HG02759 (cell line): ENCODE measurements at regions not wholly inside any gene's neighbourhood (a gene's known extent, or its start where the extent isn't known, plus 50 kb on each side); places are given as distances from the start of the nearest gene placed in this dataset.
"Not testable (repeated sequence)": the region's sequence is repeated elsewhere in the genome, so short reads cannot be mapped to it uniquely, and the experiment has no call there.

Experiments
- ATAC-seq: cut with Tn5 transposase; IDR thresholded peaks from one replicate; pipeline ENCODE4 v1.9.1; 2021; ENCODE audit warnings: mild to moderate bottlenecking, moderate library complexity; ENCODE audit not compliant: unreplicated experiment

GRCh38 chr10:36462194-36462593 lies 663.2 kb upstream of the ANKRD30A start:
- ATAC-seq = no peak

DNA sequence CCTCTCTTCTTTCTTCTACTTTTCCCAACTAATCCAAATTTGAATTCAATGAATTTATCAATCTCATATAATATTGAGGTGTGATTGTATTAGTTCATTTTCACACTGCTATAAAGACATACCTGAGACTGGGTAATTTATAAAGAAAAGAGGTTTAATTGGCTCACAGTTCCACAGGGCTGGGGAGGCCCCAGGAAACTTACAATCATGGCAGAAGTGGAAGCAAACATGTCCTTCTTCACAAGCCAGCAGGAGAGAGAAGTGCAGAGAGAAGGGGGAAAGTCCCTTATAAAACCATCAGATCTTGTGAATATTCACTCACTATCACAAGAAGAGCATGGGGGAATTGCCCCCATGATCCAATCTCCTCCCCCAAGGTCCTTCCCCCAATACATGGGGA lies 667.0 kb upstream of the ANKRD30A start:
- ATAC-seq = not testable (repeated sequence)

DNA sequence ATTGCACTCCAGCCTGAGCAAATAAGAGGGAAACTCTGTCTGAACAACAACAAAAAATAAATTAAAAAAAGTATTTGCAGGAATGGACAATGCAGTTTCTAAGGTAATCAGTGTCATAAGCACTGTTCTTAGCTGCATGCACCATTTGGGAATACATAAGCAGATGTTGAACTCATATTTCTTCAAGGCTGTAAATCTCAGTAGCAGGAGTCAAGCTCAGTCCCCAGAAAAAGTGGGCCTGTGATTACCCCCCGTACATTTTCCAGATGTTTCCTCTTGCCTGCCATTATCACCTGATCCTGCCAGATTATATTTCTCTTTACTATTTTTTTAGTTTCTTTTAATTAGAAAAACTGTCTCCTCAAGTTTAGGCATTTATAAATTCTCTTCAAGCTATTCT lies 667.6 kb upstream of the ANKRD30A start:
- no peak for ATAC-seq

DNA sequence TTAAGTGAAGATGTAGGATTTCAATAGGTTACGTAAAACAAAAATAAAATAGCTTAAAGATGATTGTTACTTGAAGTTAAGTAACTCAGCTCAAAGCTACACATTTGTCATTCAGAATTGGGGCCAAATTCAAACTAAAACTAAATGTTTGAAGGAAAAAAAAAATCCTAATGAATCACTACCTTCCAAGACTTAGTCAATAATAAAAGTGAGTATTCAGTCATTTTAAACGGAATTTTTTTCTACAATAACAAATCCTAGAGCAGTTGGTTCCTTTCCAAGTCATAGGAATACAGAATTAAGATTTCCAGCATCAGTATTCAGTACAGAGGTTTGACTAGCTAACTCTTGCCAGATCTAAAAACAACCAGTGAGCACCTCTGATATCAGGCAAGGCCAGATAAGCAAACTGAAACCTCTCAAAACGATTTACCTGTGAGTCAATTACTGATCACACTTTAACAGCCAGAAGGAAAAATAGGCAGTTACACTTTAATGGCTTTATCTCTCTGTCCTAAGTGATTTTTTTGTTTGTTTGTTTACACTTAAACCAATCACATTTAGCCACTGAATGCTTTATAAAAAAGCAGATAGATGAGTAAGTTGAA lies 669.8 kb upstream of the ANKRD30A start:
- ATAC-seq = no peak

DNA sequence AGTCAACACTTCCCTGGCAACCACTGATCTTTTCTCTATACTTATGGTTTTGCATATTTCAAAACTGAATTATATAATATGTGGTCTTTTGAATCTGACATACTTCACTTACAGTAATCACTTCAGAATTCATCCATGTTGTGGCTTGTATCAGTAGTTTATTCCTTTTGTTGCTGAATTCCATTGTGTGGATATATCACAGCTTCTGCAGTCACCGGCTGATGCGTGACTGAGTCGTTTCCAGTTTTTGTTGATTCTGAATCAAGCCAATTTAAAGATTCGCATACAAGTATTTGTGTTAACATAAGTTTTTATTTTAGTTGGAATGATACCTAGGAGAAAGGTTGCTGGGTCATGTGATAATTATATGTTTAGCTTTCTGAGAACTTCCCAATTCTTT lies 672.5 kb upstream of the ANKRD30A start:
- no peak for ATAC-seq

- ATAC-seq = no peak
These were observed 673.9 kb upstream of the ANKRD30A start for GRCh38 chr10:36451391-36451970.

DNA sequence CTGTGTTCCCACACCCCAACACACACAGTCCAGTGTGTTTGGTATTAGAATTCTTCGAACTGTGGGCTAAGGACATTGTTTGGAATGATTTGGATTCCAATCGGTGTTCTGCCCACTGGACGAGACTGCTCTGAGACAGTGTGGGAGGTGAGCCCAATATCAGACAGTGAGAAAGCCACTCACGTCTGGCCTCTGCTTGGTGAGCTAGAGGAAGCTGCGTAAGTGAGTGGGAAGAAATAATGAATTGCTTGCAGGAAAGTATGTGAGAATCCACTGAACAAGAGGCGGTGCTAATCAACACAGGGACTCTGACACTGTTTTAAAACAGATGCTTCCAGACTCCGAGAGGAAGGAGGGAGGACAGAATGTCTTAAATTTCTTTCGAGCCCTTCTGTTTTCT lies 675.0 kb upstream of the ANKRD30A start:
- ATAC-seq = no peak

DNA sequence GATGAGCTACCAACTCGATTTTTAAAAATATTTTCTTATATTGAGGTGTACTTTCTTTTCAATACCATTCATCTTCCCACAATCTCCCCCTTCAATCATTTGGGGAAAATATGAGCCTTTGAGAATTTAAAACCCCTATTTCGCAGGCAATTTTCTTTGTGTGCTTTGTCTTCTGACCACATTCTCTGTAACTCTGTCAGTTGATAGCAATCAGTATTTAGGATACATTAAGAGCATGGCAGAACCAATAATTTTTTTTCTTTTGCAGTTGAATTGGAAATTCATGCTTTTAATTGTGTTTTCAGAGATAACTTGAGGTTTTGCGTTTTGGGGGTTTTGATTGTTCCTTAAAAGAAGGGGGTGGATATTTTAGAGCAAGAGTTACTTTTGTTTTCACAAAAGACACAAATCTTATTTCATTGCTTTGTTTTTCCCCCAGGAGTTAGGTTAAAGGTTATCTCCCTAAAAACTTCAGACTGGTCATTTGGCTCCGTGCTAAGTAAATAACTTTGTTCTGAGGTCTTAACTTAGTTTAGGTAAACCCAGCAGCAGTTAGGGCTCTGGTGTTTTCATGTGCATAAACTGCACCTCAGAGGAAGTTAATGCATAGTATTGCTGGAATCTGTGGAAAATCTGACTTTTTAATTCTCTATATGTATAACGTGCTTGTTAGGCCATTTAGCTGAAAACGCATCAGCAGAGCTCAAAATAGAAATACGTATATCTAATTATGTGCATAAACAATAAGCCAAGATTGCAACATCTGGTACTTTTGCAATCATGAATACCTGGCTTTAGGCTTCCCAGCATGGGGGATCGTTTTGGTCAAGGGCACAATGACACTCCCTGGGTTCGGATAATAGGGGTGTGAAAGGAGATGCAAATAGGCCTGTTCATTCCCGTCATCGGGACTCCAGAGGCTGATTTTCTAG lies 676.4 kb upstream of the ANKRD30A start:
- no peak for ATAC-seq

DNA sequence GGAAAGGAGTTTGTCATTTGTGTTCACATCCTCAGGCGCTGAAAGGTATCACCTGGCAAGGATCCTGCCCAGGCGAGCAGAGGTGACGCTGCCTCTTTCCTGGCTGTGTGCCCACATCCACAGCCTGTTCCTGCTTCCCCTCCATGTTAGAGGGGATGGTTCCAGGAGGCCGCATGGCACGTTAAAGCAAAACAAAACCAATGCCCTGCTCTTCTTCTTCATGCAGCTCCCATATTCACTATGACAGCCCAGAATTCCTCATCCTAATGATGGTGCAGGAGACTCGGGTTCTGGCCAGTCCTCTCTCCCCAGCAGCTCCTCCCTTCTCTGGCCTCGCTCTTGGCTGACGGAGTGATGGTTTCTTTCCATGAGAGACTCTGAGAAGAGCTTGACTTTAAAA lies 678.5 kb upstream of the ANKRD30A start:
- no peak for ATAC-seq

- no peak for ATAC-seq
These were observed 682.2 kb upstream of the ANKRD30A start for GRCh38 chr10:36443233-36443632.

- ATAC-seq = no peak
These were observed 683.8 kb upstream of the ANKRD30A start for GRCh38 chr10:36441557-36441956.

- ATAC-seq = no peak
These were observed 684.9 kb upstream of the ANKRD30A start for GRCh38 chr10:36440539-36440938.

DNA sequence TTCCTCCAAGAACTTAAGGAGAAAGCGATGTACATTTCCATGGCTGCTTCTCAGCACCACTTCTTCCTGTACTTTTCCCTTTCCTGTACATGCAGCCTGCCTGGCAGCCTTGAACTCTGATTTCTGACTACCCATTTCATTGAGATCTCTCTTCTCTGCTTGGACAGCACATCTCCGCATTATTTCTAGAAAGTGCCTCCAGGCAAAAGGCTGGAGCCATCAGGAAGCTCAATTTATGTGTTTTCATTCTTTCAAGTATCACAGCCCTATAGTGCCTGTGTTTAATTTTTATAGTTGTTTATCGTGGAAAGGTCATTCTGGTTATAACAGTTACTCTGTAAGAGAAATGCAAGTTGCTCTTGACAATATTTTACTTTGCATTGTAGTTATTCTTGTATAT lies 688.0 kb upstream of the ANKRD30A start:
- no peak for ATAC-seq

GRCh38 chr10:36428507-36428906 lies 696.9 kb upstream of the ANKRD30A start:
- ATAC-seq = no peak

DNA sequence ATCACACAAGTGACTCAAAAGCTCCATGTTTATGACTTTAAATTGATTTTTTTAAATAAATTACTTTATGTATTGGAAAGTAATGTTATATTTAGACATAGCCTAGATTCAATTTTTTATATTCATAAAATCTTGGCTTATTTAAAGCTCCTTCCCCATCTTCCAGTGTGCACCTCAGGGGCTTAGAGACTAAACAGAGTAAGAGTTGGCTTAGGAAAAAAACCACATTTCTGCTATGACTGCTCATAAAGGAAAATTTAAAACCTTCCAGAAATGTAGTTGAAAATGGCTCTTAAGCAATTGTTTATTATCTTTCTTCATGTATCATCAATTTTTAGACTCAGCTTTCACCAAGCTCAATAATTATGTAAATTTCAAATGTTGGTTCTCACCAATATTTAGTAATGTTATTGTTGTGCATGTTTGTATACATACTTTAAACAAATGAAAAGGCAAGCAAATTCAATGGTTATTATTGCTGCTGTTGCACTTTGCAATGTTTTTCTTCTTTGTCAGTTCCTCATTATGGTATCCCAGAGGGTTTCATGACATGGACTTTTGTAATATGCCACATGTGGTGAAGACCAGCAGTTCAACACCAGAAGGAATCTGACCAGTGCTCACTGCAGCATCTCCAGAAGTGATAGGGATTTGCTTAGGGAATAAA lies 700.1 kb upstream of the ANKRD30A start:
- ATAC-seq = no peak

- ATAC-seq = no peak
These were observed 700.9 kb upstream of the ANKRD30A start for GRCh38 chr10:36424502-36424901.

DNA sequence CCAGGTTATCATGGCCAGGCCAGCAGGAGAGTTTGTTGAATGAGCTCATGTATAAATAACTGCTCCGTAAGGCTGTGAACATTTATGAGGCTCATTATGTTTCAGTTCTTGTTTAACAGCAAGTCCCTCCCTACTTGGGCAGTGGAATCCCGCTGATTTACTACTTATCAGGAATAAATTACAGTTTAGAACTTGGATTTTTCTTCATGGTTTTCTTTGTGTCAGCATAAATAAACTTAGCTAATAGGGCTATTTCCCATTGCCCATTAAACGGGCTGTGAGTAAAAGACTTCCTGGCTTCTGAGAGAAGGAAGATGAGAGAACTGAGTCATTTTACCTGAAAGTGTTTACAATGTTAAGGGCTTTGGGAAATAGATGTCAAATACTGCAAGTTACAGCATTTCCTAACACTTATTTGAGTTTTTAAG lies 701.6 kb upstream of the ANKRD30A start:
- ATAC-seq = no peak

GRCh38 chr10:36421992-36422391 lies 703.4 kb upstream of the ANKRD30A start:
- ATAC-seq = no peak

DNA sequence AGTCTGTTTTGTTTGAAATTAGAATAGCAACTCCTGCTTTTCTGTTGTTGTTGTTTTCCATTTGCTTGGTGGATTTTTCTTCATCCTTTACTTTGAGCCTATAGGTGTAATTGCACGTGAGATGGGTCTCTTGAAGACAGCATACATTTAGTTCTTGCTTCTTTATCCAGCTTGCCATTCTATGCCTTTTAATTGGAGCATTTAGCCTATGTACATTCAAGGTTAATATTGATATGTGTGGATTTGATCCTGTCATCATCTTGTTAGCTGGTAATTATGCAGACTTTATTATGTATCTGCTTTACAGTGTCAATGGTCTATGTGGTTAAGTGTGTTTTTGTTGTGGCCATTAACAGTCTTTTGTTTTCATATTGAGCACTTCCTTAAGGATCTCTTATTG lies 708.9 kb upstream of the ANKRD30A start:
- no peak for ATAC-seq

GRCh38 chr10:36412942-36413341 lies 712.5 kb upstream of the ANKRD30A start:
- no peak for ATAC-seq

DNA sequence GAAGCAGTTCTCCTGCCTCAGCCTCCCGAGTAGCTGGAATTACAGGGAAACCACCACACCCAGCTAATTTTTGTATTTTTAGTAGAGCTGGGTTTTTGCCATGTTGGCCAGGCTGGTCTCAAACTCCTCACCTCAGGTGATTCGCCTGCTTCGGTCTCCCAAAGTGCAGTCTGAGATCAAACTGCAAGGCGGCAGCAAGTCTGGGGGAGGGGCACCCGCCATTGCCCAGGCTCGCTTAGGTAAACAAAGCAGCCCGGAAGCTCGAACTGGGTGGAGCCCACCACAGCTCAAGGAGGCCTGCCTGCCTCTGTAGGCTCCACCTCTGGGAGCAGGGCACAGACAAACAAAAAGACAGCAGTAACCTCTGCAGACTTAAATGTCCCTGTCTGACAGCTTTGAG lies 725.2 kb upstream of the ANKRD30A start:
- ATAC-seq = not testable (repeated sequence)
